ENCODE measurements at regions not wholly inside any gene's neighbourhood (a gene's known extent, or its start where the extent isn't known, plus 50 kb on each side); places are given as distances from the start of the nearest gene placed in this dataset.

DNA sequence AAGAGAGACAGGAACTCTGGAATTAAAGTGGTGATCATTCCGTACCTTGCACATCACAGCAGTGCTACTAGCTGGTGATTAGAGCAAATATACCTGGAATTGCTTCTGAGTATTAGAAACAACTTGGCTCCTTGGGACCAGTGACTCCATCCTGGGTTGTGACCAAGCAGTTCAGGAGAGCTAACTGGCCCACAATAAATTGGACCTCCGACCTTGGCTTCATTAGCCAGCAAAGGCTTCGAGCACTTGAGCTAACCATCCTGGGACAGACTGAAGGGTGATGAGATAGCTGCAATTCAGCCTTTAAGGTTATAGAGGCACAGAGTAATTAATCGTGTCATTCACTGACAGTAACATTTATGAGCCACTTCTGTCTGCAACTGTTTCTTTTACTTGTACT lies 287.8 kb downstream of the INHBA start:
- H2AFZ ChIP-seq (ENCODE audit: low read length): no peak overlapping the region
- H3K4me2 ChIP-seq (ENCODE audit: insufficient read depth, low read length): no peak overlapping the region
- TF ChIP-seq, protein P1, sequence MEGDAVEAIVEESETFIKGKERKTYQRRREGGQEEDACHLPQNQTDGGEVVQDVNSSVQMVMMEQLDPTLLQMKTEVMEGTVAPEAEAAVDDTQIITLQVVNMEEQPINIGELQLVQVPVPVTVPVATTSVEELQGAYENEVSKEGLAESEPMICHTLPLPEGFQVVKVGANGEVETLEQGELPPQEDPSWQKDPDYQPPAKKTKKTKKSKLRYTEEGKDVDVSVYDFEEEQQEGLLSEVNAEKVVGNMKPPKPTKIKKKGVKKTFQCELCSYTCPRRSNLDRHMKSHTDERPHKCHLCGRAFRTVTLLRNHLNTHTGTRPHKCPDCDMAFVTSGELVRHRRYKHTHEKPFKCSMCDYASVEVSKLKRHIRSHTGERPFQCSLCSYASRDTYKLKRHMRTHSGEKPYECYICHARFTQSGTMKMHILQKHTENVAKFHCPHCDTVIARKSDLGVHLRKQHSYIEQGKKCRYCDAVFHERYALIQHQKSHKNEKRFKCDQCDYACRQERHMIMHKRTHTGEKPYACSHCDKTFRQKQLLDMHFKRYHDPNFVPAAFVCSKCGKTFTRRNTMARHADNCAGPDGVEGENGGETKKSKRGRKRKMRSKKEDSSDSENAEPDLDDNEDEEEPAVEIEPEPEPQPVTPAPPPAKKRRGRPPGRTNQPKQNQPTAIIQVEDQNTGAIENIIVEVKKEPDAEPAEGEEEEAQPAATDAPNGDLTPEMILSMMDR (IDR thresholded peaks at IDR 0.05; ENCODE audit: extremely low read depth, low read depth, low read length): no peak
- DNase-seq (ENCODE audit: insufficient read length, low spot score, missing footprints): no peak
- H3K4me3 ChIP-seq (ENCODE audit: insufficient read depth, low read length): no peak overlapping the region
- H3K9me3 ChIP-seq (ENCODE audit: low read depth, low read length): no peaks in the 10 kb centered on the region
- H3K4me1 ChIP-seq (ENCODE audit: insufficient read depth, low read length): no peaks in the 10 kb centered on the region
- H4K20me1 ChIP-seq (ENCODE audit: insufficient read depth, low read length): no peaks in the 10 kb centered on the region
- H3K27ac ChIP-seq (ENCODE audit: low read depth, low read length): no peak overlapping the region
- no peaks in the 10 kb centered on the region for H3K36me3 ChIP-seq (ENCODE audit: insufficient read depth, low read length)
- no peaks in the 10 kb centered on the region for H3K27me3 ChIP-seq (ENCODE audit: insufficient read depth, low read length)
- H3K79me2 ChIP-seq (ENCODE audit: insufficient read depth, low read length): no peaks in the 10 kb centered on the region

- no peak overlapping the region for H3K4me3 ChIP-seq (ENCODE audit: insufficient read depth, low read length)
- no peak overlapping the region for H3K4me2 ChIP-seq (ENCODE audit: insufficient read depth, low read length)
- H3K79me2 ChIP-seq (ENCODE audit: insufficient read depth, low read length): no peaks in the 10 kb centered on the region
- H2AFZ ChIP-seq (ENCODE audit: low read length): peak overlapping the region; percentile 7
- H3K36me3 ChIP-seq (ENCODE audit: insufficient read depth, low read length): no peaks in the 10 kb centered on the region
- H3K27ac ChIP-seq (ENCODE audit: low read depth, low read length): no peak overlapping the region
- H3K9me3 ChIP-seq (ENCODE audit: low read depth, low read length): no peaks in the 10 kb centered on the region
- DNase-seq (ENCODE audit: insufficient read length, low spot score, missing footprints): no peak
- TF ChIP-seq, protein P1 (IDR thresholded peaks at IDR 0.05; ENCODE audit: extremely low read depth, low read depth, low read length): no peak
- H4K20me1 ChIP-seq (ENCODE audit: insufficient read depth, low read length): no peaks in the 10 kb centered on the region
- no peaks in the 10 kb centered on the region for H3K27me3 ChIP-seq (ENCODE audit: insufficient read depth, low read length)
- H3K4me1 ChIP-seq (ENCODE audit: insufficient read depth, low read length): no peaks in the 10 kb centered on the region
Measured at GRCh38 chr7:41404375-41405074, 298.4 kb downstream of the INHBA start.

- Histone ChIP-seq H2AFZ (ENCODE audit: low read length) (no peak overlapping the region), H3K27ac (ENCODE audit: low read depth, low read length) (no peak overlapping the region), H3K4me3 (ENCODE audit: insufficient read depth, low read length) (no peak overlapping the region), H3K9me3 (ENCODE audit: low read depth, low read length) (no peaks in the 10 kb centered on the region), H3K27me3 (ENCODE audit: insufficient read depth, low read length) (no peaks in the 10 kb centered on the region), H4K20me1 (ENCODE audit: insufficient read depth, low read length) (no peaks in the 10 kb centered on the region), H3K4me1 (ENCODE audit: insufficient read depth, low read length) (no peaks in the 10 kb centered on the region), H3K79me2 (ENCODE audit: insufficient read depth, low read length) (no peaks in the 10 kb centered on the region), H3K4me2 (ENCODE audit: insufficient read depth, low read length) (no peak overlapping the region), H3K36me3 (ENCODE audit: insufficient read depth, low read length) (no peaks in the 10 kb centered on the region)
- no peak for DNase-seq (ENCODE audit: insufficient read length, low spot score, missing footprints)
- TF ChIP-seq, protein P1 (IDR thresholded peaks at IDR 0.05; ENCODE audit: extremely low read depth, low read depth, low read length): no peak
Measured at GRCh38 chr7:41403291-41403690, 299.6 kb downstream of the INHBA start.

DNA sequence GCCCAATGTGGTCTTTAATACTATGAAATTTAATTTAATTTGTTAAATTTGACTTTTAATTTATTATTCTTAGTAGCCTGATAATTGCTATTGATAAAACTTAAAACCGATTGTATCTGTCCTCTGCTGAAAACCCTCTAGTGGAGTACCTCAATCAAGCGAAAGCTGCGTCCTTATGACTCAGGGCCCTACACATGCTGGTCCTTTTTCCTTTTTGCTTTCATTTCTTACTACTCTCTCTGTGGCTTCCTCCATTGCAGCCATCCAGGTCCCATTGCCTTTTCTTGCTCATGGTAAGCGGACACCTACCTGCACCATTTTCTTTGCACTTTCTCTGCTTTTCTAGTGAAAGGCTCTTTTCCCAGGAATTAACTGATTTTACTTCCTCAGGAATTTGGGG lies 301.1 kb downstream of the INHBA start:
- Histone ChIP-seq H3K79me2 (ENCODE audit: insufficient read depth, low read length) (no peaks in the 10 kb centered on the region), H3K4me3 (ENCODE audit: insufficient read depth, low read length) (no peak overlapping the region), H3K4me1 (ENCODE audit: insufficient read depth, low read length) (no peaks in the 10 kb centered on the region), H3K27me3 (ENCODE audit: insufficient read depth, low read length) (no peaks in the 10 kb centered on the region), H3K4me2 (ENCODE audit: insufficient read depth, low read length) (no peak overlapping the region), H2AFZ (ENCODE audit: low read length) (no peak overlapping the region), H3K27ac (ENCODE audit: low read depth, low read length) (no peak overlapping the region), H3K36me3 (ENCODE audit: insufficient read depth, low read length) (no peaks in the 10 kb centered on the region), H3K9me3 (ENCODE audit: low read depth, low read length) (no peaks in the 10 kb centered on the region), H4K20me1 (ENCODE audit: insufficient read depth, low read length) (no peaks in the 10 kb centered on the region)
- DNase-seq (ENCODE audit: insufficient read length, low spot score, missing footprints): no peak
- TF ChIP-seq, protein P1 (IDR thresholded peaks at IDR 0.05; ENCODE audit: extremely low read depth, low read depth, low read length): no peak

All from osteoblast (primary cell).